AG09309 (cell line): ENCODE measurements at regions not wholly inside any gene's neighbourhood (a gene's known extent, or its start where the extent isn't known, plus 50 kb on each side); places are given as distances from the start of the nearest gene placed in this dataset.

Experiments used
- DNase-seq: peaks from one replicate; pipeline ENCODE4 v3.0.0-alpha.2; 2010; ENCODE audit warnings: low read depth
- H3K4me3 ChIP-seq: 2 replicates; pipeline ENCODE4 v1.5.1; 2011; ENCODE audit warnings: mild to moderate bottlenecking, low read depth, low read length, moderate library complexity; ENCODE audit not compliant: control insufficient read depth
- CTCF ChIP-seq: IDR thresholded peaks from 2 replicates; pipeline ENCODE4 v1.5.1; 2011; ENCODE audit warnings: mild to moderate bottlenecking, low read depth, low read length, inconsistent platforms; ENCODE audit not compliant: insufficient read depth, control insufficient read depth; ENCODE audit errors: missing control alignments

GRCh38 chr1:24236789-24237371 is 49.8 kb upstream of the IFNLR1 start:
- DNase-seq = peak; percentile 3
- no peak overlapping the region for H3K4me3 ChIP-seq
- no peak for TF ChIP-seq CTCF
